Prostate gland (tissue), 2 donors: ENCODE measurements at regions not wholly inside any gene's neighbourhood (a gene's known extent, or its start where the extent isn't known, plus 50 kb on each side); places are given as distances from the start of the nearest gene placed in this dataset.

Source experiments
- DNase-seq: peaks from one replicate; pipeline ENCODE4 v3.0.0-alpha.2; 2019; ENCODE audit warnings: low spot score
- H3K27ac ChIP-seq, 2 donors: fragments of 200-600 bp; sonication (generic); 2 replicates each; pipeline ENCODE4 v1.5.1; 2017 to 2019
- H3K27me3 ChIP-seq: fragments of 200-600 bp; sonication (generic); replicated peaks from 2 replicates; pipeline ENCODE4 v1.5.1; 2019; ENCODE audit not compliant: insufficient read depth
- H3K36me3 ChIP-seq, 2 donors: fragments of 200-600 bp; sonication (generic); 1 replicate in 1 of 2; 2 replicates in 1 of 2; pipeline versions ENCODE4 v1.5.1 to v1.8.1; 2017 to 2019
- H3K4me1 ChIP-seq: fragments of 200-600 bp; sonication (generic); replicated peaks from 2 replicates; pipeline ENCODE4 v1.5.1; 2019
- H3K4me3 ChIP-seq, 2 donors: fragments of 200-600 bp; sonication (generic); 2 replicates each; pipeline ENCODE4 v1.5.1; 2017 to 2019
- H3K9me3 ChIP-seq: fragments of 200-600 bp; sonication (generic); 2 replicates; pipeline ENCODE4 v1.5.1; 2017
- POLR2A ChIP-seq: fragments of 450-650 bp; IDR thresholded peaks from one replicate; pipeline ENCODE4 v1.6.1; 2016; ENCODE audit warnings: antibody characterized with exemption, mild to moderate bottlenecking
- POLR2AphosphoS5 ChIP-seq: sonication (generic); formaldehyde crosslinking; IDR thresholded peaks from one replicate; pipeline ENCODE4 v1.6.1; 2017; ENCODE audit warnings: antibody characterized with exemption
- WGBS: methylation state at CpG from one replicate; pipeline ENCODE4 v1.1.5; 2018; 5-methylcytosine and 5-hydroxymethylcytosine counted together
- intact Hi-C: fragments of 100-400 bp; cut with DNase I; formaldehyde crosslinking; loops from one replicate; pipeline ENCODE4 v1.14.2; 2022
- TF ChIP-seq, protein P1 (sequence below), 4 experiments: fragments of 200-600 bp in 2 of 4; fragments of 450-650 bp in 2 of 4; sonication (generic) in 2 of 4; IDR thresholded peaks; 1 replicate in 3 of 4; 2 replicates in 1 of 4; pipeline ENCODE4 v1.5.1; 2016 to 2019; ENCODE audit warnings: antibody characterized with exemption in 4 of 4, mild to moderate bottlenecking in 2 of 4, moderate library complexity in 2 of 4

DNA sequence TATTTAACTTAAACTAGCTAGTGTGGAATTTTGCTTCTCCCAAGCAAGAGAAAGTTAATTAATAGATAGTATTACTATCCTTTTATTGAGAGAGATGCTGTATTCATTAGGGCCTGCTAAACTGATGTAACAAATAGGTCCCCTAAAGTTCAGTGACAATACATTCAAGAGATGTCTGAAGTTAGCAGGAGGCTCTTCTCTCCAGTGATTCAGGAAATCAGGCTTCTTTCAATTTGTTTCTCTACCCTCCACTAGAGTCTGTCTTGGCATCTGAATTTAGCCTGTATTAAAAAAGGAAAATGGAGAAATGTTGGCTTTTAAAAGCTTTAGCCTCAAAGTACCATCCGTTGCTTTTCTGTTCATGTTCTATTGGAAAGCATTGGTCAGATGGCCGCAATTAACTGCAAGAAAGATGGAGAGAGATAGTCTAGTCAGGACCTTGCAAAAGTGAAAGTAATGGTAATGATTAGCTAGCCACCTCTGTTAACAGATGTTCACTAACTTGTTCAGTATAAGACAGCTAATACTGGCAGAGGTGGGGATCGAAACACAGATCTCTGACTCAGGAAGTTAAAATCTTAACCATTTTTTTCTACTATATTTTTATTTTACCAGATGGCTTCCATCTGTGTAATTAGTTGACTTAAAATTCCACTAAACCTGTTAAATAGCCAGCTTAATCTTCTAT, 786.8 kb downstream of the TMTC2 start:
- WGBS: 57% methylated on average over 3 of the region's 3 CpGs
- Histone ChIP-seq H3K4me1 (no peaks in the 10 kb centered on the region), H3K4me3 (no peak overlapping the region), H3K9me3 (no peaks in the 10 kb centered on the region), H3K27me3 (no peaks in the 10 kb centered on the region), H3K27ac (no peak overlapping the region), H3K36me3 (no peaks in the 10 kb centered on the region)
- TF ChIP-seq POLR2AphosphoS5: no peak
- no peak for TF ChIP-seq POLR2A
- TF ChIP-seq, protein P1, sequence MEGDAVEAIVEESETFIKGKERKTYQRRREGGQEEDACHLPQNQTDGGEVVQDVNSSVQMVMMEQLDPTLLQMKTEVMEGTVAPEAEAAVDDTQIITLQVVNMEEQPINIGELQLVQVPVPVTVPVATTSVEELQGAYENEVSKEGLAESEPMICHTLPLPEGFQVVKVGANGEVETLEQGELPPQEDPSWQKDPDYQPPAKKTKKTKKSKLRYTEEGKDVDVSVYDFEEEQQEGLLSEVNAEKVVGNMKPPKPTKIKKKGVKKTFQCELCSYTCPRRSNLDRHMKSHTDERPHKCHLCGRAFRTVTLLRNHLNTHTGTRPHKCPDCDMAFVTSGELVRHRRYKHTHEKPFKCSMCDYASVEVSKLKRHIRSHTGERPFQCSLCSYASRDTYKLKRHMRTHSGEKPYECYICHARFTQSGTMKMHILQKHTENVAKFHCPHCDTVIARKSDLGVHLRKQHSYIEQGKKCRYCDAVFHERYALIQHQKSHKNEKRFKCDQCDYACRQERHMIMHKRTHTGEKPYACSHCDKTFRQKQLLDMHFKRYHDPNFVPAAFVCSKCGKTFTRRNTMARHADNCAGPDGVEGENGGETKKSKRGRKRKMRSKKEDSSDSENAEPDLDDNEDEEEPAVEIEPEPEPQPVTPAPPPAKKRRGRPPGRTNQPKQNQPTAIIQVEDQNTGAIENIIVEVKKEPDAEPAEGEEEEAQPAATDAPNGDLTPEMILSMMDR (IDR thresholded peaks at IDR 0.05): no peak
- intact Hi-C loops: no loop called here
- no peak for DNase-seq

DNA sequence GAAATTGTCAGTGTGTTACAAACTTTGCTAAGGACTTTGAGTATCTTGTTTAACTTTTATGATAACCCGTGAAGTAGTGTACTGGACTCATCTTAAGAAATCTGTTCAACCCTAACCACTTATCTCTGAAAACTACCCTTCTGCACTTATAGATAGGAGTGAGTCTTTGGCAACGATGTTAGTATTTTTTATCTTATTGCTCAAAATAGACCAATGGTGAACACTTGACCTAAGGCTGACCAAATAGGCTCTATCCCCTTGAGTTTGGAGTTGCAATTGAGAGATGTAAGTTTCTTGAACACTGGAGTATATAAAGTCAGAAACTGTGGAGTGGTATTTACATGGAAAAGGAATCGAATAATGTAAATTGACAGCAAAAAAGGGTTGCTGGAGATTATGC, 786.1 kb downstream of the TMTC2 start:
- intact Hi-C loops: no loop called here
- H3K27me3 ChIP-seq: no peaks in the 10 kb centered on the region
- TF ChIP-seq POLR2A (no peak), POLR2AphosphoS5 (no peak)
- TF ChIP-seq, protein P1 (IDR thresholded peaks at IDR 0.05): no peak
- H3K9me3 ChIP-seq: no peaks in the 10 kb centered on the region
- H3K36me3 ChIP-seq: no peaks in the 10 kb centered on the region
- no peak overlapping the region for H3K27ac ChIP-seq
- H3K4me3 ChIP-seq: no peak overlapping the region
- no peaks in the 10 kb centered on the region for H3K4me1 ChIP-seq
- WGBS: 89% methylated on average over 3 of the region's 3 CpGs
- no peak for DNase-seq

DNA sequence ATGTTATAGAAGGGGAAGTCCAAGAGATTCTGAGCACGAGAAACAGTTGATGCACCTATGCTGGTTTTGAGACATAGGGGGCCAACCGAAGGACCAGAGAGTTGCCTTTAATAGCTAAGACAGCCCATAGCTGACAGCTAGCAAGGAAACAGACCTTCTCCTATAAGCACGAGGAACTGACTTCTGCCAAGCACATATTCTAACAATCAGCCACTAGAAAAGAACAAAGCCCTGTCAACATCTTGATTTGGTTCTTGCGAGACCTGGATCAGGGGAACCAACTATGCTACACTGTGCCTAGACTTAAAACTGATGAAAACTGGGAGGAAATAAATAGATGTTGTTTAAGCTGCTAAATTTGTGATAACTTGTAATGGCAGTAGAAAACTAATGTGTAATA, 785.6 kb downstream of the TMTC2 start:
- TF ChIP-seq POLR2A (no peak), POLR2AphosphoS5 (no peak)
- TF ChIP-seq, protein P1 (IDR thresholded peaks at IDR 0.05): no peak
- Histone ChIP-seq H3K9me3 (no peaks in the 10 kb centered on the region), H3K4me1 (no peaks in the 10 kb centered on the region), H3K4me3 (no peak overlapping the region), H3K36me3 (no peaks in the 10 kb centered on the region), H3K27ac (no peak overlapping the region), H3K27me3 (no peaks in the 10 kb centered on the region)
- intact Hi-C loops: no loop called here
- WGBS: 90% methylated on average over 4 of the region's 4 CpGs
- DNase-seq: no peak

DNA sequence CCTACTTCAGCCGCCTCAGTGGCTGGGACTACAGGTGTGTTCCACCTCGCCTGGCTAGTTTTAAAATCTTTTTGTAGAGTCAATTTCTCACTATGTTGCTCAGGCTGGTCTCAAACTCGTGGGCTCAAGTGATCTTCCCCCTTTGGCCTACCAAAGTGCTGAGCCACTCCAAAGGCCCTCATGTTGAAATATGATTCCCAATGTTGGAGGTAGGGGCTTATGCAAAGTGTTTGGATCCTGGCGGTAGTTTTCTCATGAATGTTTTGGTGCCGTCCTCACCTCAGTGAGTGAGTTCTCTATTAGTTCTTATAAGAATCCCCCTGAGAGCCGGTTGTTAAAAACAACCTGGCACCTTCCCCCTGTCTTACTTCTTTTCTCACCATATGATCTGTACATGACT, 784.6 kb downstream of the TMTC2 start:
- Histone ChIP-seq H3K4me1 (no peaks in the 10 kb centered on the region), H3K27me3 (no peaks in the 10 kb centered on the region), H3K9me3 (no peaks in the 10 kb centered on the region), H3K4me3 (no peak overlapping the region), H3K27ac (no peak overlapping the region), H3K36me3 (no peaks in the 10 kb centered on the region)
- 87% methylated on average over 5 of the region's 6 CpGs for WGBS
- intact Hi-C loops: no loop called here
- TF ChIP-seq, protein P1 (IDR thresholded peaks at IDR 0.05): no peak
- TF ChIP-seq POLR2AphosphoS5 (no peak), POLR2A (no peak)
- no peak for DNase-seq

DNA sequence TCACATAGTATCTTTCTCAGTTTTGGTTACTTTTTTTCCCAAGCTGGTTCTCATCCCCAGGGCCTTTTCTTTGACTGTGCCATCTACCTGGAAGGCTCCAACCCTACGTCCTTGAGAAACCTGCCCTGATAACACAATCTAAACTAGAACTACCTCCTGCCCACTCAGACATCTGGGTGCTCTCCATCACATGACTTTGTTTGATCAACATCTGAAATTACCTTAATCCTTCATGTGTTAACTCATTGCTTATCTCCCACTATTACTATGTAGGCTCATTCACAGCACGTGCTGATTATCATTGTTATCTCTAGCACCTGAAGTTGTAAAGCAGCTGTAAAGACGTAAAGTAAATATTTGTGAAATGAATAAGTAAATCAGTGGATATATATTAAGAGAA, 784.0 kb downstream of the TMTC2 start:
- Histone ChIP-seq H3K27ac (no peak overlapping the region), H3K36me3 (no peaks in the 10 kb centered on the region), H3K4me1 (no peaks in the 10 kb centered on the region), H3K4me3 (no peak overlapping the region), H3K9me3 (no peaks in the 10 kb centered on the region), H3K27me3 (no peaks in the 10 kb centered on the region)
- intact Hi-C loops: no loop called here
- no peak for DNase-seq
- TF ChIP-seq POLR2A (no peak), POLR2AphosphoS5 (no peak)
- TF ChIP-seq, protein P1 (IDR thresholded peaks at IDR 0.05): no peak
- WGBS: 52% methylated on average over 3 of the region's 3 CpGs
